ENCODE measurements at regions not wholly inside any gene's neighbourhood (a gene's known extent, or its start where the extent isn't known, plus 50 kb on each side); places are given as distances from the start of the nearest gene placed in this dataset.

DNA sequence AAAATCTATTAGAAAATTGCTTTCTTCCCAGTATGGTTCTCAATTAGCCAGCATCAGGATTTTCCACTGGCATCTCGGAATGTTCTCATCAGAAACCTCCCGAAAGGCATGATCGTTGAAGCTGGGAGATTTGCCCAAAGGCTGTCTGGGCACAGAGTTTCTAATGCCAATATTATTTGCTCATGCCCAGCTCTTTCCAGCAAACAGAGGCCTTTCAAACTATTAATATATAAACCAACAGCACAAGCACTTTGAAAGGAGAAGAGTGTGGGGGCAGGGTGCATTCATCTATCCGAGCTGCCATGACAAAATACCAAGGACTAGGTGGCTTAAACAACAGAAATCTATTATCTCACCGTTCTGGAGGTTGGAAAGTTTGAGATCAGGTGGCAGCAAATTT is 88.3 kb upstream of the MSX1 start:
- DNase-seq, result no peak

DNA sequence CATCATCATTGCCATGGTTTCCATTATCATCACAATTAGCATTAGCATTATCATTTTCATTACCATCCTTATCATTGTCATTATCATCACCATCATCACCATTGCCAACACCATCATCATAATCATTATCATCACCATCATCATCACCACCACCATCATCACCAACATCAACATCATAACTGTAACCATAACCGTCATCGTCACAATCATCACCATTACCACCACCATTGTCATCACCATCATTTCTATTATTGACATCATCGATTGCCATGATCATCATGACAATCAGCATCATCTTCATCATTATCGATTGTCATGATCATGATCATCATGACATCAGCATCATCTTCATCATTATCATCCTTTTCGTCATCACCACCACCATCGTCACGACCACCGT is 88.9 kb upstream of the MSX1 start:
- DNase-seq, result no peak

DNA sequence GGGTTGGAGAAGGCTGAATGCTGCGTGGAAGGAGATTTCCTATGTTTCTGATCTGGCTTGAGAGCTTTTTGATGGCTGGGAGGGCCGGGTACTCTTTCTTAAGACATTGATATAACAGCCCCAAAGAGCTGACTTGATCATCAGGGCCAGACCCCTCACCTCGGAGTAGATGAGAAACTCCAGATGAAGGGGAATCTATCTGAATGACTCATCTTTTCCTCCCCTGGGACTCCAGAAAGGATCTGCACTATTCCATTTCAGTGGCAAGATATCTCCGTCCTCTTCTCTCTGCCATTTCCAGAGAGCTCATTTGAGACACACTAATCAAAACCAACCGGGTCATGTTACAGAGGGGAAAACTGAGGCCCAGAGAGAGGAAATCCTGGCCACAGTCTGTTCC is 92.9 kb upstream of the MSX1 start:
- no peak for DNase-seq

DNA sequence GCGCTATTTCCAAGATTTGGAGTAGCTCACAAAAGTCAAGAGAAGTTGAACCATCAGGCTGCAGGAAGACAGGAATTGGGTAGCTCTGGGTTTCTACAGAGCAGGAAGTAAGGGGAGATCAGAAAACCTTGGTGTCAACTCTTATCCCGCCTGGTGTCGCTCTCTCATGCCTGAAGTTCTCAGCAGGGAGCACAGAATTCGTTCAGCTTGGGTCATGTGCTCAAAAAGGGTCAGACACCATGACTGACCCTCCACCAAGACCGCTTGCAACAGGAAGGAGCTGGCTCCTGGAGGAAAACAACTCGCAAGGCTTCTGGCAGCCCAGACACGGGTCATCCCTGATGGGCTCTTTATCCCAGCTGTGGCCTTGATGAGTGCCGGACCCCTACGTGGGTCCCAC is 93.7 kb upstream of the MSX1 start:
- DNase-seq, result no peak

DNA sequence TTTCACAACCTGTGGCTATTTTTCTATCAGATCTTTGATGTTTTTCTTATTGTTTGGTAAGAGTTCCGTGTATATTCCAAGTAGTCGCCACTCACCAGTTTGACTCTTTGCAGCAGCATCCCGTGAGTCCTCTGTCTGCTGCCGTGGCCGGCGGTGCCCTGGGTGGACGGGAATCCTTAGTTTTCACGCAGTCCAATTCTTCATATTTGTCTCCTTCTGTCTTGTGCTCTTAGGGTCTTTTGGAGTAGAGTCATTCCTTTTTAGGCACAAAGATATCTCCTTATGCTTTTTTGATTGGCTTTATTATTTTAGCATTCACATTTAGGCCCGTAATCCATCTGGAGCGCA is 94.9 kb upstream of the MSX1 start:
- DNase-seq, result no peak

DNA sequence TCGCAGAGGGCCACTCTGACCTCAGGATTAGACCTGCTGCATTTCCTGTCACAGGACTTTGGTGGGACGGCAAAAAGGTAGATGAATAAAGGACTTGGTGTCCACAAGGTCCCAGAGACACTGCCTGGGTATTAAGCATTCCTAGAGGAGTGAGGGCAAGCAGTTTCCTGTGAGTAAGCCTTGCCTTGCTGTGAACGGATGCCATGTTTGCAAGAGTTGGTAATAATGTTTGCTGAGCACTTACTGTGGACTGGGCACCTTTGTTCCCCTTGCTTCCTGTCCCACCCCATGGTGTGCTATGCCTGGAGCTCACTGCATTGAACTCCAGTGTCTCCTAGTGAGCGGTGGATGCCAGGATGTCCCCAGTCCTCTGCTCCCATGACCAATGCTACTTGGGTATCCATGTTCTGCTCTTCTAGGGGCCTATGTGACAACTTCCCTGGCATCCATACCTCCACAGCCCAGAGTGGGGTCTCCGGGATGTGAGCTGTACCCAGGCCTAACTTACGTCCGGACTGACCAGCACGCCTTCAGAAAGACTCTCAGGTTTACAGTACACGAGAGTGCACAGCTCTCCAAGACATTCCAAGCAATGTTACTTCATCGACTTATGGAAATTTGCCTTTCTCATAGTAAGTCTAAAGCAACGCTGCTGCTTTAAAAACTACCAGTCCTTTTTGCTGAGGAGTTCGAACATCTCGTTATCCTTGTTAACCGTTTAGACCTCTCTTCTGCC is 95.5 kb upstream of the MSX1 start:
- no peak for DNase-seq

DNA sequence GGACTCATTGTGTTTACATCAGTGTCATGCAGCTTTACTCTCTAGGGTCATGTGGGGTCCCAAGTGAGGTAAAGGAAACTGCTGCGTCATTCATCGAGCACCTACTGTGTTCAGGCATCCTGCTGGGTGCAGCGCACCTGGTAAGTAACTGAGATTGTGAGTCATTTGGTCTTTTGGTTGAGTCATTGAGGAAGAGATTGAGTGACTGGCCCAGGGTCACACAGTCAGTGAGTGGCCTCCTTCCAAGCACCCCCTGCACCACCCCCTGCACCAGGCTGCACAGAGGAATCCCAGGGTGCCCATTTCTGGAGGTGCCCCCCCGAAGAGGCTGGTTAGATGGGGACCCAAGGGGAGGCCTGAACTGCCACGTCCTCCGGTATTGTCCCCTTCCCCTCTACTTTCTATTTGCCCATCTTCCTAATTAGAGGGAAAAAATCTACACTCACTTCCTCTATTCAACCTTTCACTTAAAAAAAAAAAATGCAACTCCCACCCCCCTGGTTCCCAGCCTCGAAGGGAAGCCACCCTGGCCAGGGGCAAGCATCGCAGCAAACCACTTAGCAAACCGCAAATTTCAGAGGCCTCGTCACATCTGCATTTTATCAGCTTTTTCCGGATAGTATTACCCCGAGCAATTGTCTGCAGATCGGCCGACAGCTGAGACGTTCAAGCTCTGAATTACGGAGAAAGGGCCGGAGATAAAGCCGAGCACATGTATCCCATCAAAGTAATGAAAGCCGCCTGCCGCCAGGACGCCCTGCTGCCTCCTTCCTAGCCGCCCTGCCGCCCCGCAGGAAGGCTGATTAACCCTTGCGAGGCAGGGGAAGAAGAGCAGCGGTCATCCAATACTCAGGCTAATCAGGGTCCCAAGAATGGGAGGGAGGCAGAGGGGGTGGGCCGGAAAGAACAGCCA is 96.3 kb upstream of the MSX1 start:
- DNase-seq, result peak; percentile 11

DNA sequence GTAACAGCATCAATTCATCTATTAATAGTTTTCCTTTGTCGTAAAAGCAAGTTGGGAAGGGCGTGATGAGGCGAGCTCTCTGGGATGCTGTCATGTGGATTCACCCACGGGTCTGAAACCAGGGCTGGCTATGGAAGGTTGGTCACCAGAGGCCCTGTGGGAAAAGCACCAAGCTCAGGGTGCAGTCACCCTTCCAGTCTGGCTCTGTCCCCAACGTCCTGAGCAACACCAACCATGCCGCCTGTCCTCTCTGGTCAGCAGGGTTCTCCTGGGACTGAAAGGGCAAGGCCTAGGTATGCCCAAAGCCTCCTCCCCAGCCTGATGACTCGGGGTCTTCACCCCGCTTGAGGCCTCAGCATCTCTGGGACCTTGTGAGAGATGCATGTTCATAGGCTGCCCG is 97.2 kb upstream of the MSX1 start:
- DNase-seq, result no peak

DNA sequence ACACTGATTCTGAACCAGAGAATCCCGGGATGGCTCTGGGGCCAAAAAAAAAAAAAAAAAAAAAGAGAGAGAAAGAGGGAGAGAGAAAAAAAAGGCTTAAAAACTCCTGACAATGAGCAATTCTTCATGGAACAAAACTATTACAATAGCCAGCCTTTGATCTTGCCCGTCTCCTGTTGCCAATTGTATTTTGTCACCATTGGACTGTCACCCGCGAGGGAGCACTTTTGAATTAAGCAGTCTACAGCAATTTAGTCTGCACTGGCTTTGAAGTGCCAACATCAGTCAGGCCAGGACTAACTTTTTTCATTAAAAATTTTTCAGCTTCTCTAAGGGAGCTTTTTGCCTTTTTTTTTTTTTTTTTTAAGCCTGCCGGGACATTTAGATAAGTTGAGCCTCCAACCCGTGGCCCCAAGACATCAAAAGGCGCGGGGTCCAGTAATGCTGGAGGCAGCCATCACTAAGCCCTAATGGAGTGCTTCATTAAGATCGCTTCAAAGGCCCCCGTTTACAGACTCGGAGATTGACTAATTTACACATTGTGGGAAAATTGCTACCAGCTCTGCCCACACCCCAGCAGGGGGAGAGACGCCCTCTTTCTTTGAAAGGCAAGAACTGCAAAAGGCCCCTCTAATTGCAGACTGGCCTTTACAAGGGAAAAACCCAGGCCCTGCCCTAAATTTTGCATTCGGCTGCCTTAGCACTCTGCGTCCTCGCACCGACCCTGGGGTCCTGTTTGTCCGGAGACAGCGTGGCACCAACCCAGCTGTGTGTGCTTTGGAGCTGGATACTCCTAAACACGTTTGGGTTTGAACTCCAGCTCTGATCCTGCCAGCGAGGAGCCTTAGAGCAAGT is 98.1 kb upstream of the MSX1 start:
- DNase-seq, result no peak

DNA sequence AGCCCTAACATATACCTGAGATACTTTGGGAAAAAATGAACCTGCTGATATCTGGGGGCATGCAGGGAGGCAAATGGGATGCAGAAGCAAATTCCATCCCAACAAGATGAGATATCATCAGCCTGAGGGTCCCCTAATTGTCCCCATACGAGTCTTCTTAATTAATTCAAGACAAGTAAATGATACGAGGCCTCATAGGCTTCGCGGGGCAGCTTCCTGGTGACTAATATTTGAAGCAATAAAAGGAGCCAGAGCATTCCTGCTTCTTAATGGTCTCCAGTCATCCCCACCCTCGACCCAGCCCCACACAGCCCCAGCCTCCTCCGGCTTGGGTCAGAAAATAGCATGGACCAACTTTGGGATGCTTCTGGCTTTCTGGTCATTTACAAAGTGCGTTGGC is 99.6 kb upstream of the MSX1 start:
- no peak for DNase-seq

DNA sequence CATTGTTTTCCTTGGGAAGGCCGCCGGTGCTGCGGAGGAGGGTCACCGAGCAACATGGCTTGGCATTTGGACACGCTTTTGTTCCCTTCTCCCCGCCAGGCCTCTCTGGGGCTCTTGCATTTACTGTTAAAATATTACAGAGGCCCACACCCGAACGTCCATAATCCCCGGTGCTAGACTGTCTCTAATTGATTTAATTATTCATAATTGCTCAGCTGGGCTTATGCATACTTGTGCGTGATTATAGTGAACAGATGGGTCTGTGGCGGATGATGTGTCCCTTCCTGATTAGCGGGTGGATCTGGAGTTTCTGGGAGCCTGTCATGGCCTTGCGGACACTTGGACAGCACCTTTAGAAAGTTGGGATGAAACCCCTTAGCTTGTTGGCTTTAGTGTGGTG is 100.2 kb upstream of the MSX1 start:
- DNase-seq, result no peak

DNA sequence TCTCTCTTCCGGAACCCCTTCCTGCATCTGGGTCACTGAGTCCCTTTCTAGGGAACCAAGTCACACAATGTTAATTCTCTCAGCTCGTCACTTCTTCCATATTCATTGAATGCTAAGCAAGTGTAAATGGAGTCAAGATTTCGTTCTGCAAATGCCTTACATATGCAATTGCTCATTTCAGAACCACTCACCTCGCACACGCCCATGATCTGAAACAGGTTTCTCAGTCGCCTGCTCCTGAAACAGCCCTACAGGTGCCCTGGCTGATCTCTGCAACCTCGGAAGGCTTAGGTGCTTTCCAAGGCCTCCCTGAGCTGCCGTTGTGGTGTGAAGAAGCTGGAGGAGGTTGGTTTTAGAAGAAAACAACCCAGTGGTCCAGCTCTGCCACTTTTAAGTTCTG is 100.8 kb upstream of the MSX1 start:
- DNase-seq, result no peak

DNA sequence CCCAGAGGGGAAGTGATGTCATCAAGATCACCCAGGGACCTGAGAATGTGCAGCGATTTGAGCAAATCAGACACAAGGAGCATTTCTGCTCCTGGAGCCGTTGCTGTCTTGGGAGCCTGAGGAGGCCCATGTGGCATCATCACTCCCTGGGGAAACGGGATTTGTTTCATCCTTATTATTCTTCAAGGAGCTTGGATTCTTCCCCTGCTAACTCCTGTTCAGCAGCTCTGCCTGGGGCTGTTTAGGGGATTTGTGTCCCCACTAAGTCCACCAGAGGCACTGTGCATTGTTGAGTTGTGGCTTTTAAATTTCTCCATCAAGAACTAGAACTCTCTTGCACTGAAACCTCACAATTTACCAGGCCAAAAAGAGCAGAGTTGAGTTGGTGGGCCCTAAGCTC is 104.2 kb upstream of the MSX1 start:
- no peak for DNase-seq

DNA sequence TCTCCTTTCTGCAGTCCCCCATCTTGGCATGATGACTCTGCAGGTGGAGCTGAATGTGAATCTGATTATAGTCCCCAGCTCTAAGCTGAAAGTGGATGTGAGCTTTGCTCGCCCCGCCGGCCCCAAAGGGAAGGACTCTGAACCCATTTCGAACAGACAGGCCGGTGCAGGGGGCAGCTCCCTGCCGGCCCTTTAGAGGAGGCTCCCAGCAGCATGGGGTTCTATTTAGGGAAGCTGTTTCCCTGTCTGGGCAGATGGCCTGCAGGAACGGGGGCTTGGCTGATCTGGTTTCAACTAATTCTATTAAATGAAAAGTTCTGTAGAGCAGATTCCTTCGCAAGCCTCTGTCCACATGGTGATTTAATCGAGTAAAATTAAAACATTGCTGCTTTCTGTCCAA is 104.8 kb upstream of the MSX1 start:
- DNase-seq, result no peak

DNA sequence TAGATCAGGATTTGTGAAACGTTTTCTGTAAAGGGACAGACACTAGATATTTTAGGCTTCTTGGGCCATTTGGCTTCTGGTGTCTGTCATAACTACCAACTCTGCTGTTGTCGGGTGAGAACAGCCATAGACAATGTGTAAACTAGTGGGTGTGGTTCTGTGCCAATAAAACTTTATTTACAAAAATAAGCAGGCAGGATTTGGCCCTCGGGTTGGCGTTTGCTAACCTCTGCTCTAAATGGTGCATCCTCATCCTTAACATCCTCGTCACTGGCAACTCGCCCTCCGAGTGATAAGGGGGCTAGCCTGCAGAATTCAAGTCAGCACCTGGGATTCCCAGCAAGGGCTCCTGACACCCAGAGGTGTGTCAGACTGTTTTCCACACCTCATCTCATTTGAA is 105.8 kb upstream of the MSX1 start:
- no peak for DNase-seq

DNA sequence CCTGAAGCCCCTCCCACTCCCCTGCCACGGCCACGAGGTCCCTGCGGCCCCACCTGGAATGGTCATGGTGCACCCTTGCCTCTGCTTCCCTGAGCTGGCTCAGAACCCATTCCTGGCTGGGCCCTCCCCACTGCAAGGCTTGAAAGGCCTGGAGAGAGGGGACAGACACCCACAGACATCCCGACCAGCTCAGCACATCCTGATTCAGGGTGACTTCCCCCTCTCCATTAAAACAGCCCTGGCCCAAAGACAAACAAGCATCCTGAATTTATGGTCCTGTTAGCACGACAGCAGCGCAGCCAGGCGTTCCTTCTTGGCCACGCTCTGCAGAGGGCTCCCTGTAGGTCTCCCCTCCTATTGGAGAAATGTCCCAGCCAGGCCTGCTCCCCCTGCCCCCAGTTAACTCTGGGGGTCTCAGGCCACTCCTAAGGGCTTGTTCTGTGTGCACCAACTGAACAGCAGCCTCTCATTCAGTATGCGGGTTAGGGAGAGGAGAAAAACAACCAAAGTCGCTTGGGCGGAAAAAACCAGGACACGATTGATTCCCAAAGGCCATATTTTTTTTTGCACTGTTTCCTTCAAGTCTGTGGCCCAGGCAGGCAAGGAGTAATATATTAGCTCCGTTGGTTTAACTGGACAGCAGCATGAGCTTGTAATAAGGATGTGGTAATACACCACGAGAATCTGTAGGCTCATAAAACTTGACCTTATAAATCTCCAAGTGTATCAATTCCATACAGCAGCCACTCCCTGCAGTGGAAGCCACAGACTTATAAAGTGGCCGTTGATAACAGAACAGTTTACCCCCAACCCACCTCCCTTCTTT is 106.7 kb upstream of the MSX1 start:
- no peak for DNase-seq

DNA sequence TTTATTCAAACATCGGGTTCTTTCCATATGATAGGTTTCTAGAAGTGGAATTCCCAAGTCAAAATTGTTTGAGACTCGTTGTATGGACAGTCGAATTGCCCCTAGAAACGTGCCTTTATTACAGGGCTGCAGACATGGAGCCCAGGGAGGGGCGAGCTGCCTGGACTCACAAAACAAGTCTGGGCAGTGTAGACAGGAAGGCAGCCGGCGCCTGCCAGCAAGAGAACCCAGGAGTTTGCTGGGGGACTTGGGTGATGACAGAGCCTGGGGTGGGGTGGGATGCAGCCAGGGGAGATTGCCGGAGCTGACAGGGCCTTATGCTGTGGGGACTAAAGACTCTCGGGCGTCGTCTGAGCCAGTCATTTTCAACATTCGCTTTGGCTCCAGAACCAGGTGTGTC is 107.4 kb upstream of the MSX1 start:
- DNase-seq, result no peak

DNA sequence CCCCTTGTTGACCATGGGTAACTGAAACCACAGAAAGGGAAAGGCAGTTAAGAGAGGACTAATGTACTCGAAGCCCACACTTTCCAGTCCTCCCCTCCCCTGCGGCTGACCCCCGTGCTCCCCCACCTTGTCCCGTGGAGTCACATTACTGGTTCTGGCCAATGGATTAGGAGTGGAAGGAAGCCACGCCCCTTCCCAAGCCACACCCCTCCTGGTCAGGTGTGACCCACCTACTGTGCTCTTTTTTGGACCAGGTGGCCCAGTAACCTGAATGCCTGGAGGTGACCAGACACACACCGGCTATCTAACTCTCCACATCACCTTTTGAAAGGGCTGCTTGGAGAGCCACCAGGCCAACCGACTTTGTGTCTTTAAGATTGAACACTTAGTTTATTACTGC is 109.3 kb upstream of the MSX1 start:
- no peak for DNase-seq

DNA sequence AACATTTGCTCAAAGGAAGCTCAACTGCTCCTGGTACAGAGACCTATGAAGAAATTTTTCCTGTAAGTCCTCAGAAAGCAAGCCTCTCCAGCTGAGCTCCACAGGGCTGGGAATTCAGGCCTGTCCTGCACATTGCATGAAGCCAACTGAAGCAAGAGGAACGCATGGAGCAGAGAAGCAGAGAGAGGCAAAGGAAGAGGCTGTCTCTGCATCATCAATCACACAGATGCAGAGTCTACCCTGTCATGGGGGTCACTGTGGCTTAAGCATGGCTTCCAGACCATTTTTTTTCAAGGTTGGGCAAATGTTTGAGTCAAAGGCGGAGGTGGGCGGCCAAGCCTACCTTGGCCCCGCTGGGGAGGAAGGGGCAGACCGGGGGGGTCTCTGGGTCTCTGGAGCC is 110.3 kb upstream of the MSX1 start:
- DNase-seq, result no peak

DNA sequence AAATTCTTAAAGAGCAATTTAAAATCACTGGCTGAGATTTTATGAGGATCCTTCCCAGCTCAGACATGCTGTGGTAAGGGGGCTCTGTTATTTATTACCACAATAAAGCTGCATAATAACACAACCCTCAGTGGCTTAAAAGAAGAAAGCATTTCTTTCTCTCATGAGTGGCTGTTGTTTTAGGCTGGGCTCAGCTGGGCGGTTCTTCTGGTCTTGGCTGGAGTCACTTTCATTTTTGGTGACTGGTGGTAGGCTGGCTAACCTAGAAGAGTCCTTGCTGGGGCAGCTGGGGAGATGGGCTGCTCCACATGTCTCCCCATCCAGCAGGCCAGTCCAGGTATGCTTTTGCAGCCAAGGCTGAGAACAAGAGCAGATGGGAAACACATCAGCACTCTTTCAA is 113.0 kb upstream of the MSX1 start:
- no peak for DNase-seq

DNA sequence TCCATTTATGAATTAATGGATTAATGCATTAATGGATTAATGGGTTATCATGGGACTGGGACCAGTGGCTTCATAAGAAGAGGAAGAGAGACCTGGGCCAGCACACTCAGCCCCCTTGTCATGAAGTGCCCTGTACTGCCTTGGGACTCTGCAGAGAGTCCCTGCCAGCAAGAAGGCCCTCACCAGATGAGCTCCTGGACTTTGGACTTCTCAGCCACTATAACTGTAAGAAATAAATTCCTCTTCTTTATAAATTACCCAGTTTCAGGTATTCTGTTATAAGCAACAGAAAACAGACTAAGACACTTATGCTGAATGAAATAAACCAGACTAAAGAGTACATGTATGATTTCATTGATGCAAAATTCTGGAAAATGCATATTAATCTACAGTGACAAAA is 119.4 kb upstream of the MSX1 start:
- no peak for DNase-seq

DNA sequence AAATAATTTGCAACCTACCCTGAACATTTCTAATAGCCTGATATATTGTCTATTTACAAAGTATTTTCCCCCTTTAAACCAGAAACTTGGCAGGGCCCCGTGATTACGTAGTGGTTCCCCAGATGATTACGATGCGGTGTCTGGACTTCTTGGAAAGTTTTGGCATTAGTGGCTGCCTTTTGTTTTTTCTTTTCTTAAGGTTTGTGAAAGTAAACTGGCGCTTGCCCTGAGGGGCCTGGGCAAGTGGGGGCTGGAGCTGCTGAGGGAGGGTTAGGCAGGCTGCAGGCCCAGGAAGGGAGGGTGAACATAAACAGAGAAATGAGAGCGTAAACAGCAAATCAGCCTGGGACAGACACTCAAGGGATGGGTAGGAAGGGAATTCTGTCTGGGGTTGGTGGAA is 123.6 kb upstream of the MSX1 start:
- DNase-seq, result no peak
